Stimulated activated CD8-positive, alpha-beta memory T cell treated with anti-CD3 and anti-CD28 coated beads, Interleukin-7, amount 100 ng/mL, for 1 hour (primary cell): ENCODE measurements at regions not wholly inside any gene's neighbourhood (a gene's known extent, or its start where the extent isn't known, plus 50 kb on each side); places are given as distances from the start of the nearest gene placed in this dataset.
A peak's percentile ranks its signal among the peaks of the same experiment; 100 is the strongest.

ENCODE experiments used
- DNase-seq, 2 donors: peaks; one replicate each; pipeline ENCODE4 v3.0.0-alpha.2; 2020; ENCODE audit warnings: low read depth in 2 of 2

DNA sequence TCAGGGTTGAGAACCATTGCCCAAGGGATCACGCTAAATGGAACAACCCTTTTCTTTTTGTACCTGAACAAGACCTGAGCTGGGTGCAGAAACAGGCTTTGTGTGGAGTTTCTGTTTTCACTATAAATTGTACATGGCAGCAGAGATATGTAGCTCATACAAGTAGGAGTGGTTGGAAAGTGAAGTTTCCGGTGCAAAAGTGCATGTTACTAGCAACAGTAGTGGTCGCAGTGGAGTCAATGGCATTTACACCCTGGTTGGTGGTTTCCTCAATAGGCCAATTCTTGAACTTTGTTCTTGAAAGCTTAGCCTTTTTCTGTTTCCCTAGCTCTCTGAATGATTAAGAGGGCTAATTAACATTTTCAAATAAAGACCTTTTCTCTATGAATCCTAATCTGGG is 170.7 kb downstream of the NEBL start:
- peak in 1 of 2 donors; percentile 0 for DNase-seq

DNA sequence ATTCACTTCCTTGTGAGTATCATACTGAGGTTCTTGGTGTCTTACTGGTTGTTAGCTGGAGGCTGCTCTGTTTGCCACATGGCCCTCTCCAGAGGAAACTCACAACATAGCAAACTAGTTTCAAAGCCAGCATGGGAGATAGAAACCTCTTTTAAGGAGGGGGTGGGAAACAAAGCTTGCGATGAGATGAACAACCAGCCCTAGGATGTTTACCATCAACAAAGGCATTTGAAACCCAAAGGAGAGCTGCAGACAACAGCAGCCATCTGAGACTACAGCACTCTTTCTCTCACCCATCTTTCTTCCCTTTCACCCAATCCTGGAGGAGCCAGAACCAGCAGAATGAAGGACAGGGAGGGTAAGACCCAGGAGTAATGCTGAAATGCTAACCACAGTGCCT is 182.1 kb downstream of the NEBL start:
- no peak for DNase-seq

DNA sequence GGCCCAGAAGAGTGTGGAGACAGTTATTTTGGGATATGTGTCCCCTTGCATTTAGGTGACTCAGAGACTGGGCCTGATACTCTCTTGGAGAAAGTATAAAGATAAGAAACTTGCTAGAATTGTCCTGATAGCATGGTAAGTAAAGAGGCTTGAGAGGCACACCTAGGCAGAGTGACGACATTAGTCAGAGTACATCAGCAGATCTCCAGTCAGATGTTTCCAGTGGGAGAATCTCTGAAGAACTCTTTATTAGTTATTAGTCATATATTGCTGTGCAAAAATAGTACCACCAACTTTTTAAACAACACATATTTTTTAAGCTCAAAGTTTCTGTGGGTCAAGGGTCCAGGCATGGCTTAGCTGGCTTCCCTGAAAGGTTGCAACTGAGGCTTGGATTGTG is 182.6 kb downstream of the NEBL start:
- no peak for DNase-seq

DNA sequence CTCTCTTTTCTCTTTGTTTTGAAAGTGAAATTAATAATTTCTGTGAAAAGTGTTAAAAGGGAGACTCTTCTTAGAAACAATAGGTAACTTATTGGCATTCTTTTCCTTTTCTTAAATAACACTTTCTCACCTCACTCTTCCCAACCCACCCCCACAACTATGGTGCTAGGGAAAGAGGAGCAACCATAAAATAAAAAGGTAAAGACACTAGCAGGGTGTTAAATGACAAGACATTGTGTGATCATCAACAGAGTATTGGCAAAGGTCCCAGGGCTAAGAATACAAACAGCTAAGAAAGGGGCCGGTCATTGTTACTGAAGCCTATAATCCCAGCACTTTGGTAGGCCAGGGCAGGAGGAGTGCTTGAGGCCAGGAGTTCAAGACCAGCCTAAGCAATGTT is 183.7 kb downstream of the NEBL start:
- DNase-seq: no peak

DNA sequence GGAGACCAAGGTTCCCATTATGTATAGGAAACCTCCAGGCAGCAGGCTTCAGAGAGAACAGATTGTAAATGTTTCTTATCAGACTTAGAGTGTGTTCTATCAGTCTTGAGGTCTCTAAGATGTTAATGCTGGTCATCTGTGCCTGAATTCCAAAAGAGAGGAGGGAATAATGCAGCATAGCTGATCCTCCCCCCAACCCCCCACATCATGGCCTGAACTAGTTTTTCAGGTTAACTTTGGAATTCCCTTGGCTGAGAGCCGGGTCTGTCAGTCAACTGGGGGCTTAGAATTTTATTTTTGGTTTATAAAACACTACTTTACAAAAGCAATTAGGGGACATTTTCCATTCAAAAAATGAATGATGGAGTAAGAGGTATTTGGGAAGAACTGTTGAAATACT is 184.3 kb downstream of the NEBL start:
- DNase-seq: no peak

DNA sequence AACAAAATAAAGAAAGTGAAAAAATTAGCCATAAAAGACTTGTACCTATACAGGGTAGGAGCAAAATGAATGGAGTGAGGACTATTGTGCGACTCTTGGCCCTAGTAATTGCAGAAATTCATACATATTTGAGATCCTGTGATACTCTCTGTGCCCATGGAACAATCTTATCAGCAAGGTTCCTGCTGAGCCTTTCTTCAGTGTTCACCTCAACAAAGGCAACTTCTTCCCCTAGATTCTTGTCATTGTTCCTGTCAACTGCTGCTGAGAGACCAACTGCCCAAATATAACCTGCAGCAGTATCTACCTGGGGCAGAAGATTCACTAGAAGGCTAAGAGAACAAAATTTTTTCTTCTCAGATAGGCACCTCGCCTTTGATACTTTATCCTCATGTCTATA is 187.4 kb downstream of the NEBL start:
- no peak for DNase-seq

DNA sequence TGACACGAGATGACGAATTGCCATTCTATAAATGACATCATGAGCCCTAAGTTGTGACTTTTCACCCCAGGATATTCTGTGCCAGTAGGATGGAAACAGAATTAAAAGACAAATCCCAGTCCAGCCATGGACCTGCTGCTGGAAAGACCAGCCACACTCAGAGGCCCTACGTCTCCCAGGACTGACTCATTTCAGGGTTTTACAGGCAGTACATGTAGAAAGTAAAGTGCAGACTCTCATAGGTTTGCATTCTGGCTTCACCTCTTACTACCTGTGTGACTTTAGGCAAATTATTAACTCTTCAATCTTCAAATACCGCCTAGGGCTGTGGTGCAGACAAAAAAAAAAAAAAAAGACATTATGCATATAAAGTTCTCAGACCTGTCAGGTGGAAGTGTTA is 188.8 kb downstream of the NEBL start:
- DNase-seq: no peak

DNA sequence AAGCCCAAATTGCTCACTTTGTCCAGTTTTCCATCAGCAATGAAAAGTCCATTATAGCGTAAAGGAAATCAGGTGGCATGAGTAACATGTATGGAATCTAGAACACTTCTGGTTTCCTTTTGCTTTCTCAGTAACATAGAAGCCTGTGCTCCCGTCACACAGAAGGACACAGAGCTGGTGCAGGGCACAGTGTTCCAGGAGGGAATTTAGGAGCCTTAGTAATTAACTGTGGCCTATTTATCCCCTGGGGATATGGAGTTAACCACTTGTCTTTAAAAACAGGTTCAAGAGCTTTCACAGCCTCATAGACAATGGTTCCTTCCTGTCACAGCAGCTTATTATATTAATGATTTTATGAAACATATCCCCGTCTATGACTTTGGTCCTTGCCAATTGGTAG is 189.9 kb downstream of the NEBL start:
- DNase-seq: no peak

DNA sequence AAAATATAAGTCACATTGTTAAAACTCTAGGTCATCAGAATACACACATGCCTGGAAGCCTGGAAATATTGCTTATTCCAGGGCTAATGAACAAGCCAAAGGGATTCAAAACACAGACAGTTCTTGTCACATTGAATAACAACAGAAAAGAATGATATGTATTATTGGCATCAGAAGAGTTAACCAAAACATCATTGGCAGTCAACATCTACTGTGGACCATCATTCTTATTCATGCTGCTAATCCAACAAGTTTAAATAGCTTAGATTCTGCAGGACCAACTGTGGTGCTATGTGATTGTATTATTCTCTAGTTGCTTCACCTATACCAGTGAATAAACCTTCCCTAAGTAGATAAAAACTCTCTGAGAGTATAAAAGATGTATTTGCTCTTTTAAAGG is 198.3 kb downstream of the NEBL start:
- no peak for DNase-seq

DNA sequence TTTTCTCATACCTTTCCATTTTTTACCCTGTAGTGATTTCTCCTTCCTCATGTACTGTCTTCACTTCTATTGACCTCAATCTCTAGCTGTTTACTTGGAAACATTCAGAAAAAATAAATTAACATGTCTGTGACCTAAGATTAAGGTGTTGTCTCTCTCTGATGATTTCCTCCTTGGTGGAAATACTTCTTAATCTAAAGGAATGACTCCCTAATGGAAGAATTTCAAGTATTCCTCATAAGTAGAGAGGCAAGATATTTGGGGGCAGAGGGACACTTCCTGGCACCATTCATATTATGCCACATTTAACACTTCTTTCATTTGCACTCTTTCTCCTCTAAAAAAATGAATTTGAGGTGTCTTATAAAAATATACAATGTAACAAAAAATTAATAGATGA is 202.8 kb downstream of the NEBL start:
- no peak for DNase-seq

DNA sequence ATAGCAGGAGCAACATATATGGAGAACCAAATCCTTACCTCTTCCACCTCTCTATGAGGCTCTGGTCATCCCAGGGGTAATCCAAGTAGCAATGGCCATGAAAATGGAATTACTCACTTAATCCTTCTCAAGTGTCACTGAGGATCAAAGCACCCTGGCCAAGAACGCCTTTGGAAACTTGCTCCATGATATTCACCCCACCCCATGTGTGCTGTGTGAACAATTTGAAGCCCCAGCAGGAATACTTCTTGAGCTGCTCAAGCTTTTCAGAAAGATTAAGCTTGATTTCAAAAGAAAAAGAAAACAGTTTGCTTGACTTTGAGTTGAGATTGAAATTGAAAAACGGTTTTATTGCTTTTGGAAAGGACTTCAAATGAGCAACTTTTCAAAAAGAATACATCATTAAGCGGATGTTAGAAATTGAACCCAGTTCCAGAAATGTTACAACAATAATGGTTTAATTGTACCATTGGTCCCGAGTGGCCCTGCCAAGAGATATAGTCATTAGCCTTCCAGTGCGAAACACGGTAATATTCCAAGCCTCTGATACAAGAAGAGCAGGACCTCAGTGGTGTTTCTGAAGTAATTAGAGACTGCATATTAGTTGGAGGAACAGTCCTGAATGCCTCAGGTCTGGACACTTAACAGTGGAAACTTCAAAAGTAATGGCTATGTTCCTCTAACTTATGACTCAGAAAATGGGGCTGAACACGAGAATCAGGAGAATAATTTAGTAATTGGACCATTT is 208.1 kb downstream of the NEBL start:
- no peak for DNase-seq

DNA sequence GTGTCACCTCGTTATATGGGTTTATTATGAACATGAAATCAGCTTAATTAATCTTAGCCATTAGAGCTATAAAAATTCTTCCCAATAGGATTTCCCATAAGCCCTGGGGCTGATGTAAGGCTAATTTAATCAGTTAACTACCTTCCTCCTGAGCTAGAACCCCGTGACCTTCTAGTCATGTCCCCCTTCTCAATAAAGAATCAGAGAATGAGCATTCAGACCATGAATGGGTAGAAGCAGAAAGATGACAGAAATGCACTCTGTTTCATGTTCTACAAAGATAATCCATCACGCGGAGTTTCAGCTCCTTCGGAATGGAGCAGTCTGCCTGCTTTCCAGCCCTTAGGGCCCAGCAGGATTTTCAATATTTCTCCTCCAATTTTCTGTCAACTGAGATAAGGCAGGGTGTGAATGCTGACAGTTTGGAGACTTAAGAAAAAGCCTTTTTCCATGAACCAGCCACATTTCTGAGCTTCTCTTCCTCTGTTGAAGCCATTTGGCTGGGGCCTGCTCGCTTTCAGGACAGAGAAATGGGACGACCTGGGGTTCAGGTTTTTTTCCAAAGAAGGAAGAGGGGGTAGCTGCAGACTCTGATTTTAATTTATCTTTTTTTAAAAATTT is 211.0 kb downstream of the NEBL start:
- DNase-seq: no peak

DNA sequence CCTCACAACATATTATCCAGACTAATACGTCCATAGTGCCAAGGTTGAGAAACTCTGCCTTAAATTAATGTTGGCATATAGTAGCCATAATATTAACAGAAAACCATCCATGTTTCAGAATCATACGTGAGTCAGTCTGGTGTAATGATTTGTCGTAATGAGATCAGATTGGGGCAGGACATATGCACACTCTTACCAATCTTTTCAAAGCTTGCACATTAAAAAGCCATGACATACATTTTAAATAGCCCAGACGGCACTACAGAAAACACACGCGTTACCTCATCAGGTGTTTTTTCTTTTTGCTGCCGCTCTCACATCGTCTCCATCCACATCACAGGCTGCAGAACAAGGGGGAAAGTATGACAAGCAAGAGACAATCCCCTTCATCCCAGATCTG is 211.6 kb downstream of the NEBL start:
- DNase-seq: no peak

DNA sequence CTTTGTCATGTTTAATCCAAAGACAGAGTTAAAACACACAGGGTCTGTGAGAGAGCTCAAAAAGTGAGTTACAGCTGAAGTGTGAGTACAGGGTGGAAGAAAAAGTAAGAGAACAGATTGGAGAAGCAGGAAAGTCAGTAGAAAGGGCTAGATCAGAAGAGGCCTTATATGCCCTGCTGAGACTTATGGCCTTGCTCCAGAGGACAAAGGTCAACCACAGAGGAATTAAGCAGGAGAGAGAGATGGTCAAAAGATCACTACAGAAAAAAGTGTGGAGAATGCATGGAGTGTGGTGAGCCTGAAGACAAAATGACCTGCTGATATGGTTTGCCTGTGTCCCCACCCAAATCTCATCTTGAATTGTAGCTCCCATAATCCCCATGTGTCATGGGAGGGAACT is 213.8 kb downstream of the NEBL start:
- DNase-seq: no peak

DNA sequence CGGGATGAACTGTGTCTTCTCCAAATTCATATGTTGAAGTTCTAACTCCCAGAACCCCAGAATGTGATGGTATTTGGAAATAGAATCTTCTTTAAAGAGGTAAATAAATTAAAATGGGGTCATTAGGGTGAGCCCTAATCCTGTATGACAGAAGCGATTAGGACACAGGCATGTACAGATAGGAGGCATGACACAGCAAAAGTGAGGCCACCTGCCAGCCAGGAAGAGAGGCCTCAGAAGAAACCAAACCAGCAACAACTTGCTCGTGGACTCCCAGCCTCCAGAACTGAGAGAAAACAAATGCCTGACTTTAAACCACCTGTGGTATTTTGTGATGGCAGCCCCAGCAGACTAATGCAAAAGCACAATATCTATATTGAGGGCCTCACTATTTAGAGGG is 214.3 kb downstream of the NEBL start:
- no peak for DNase-seq

DNA sequence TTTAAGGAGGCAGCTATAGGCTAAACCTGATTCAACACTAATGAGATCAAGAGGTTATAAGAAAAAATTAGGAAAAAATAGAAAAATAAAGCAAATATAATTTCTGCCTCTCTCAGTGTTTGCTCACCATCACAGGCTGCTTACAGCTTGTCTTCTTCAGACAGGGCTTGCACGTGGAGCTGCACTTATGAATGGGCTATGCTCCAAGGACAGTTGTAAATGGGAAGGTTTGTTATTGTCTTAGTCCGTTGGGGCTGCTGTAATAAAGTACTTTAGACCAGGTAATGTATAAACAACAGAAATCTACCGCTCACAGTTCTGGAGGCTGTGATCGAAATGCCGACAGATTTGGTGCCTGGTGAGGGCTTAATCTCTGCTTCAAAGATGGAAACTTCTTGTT is 219.8 kb downstream of the NEBL start:
- DNase-seq: no peak

DNA sequence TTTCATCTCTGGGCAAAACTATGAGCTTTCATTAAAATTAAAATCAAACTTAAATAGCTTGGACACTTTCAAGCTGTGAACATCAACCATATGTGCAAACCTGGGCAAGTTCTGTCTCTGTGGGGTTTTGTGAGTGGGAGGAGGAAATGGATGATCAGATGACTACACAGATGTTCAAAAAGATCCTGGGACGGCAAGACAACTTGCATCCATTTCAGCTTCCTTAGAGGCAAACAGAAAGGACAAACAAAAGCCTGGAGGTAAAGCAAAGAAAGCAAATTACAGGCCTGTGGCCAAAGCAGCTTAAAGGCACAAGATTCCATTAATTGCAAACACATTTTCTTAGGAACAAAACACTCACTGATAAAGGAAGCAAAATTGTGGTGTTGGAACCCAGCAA is 222.2 kb downstream of the NEBL start:
- DNase-seq: no peak

DNA sequence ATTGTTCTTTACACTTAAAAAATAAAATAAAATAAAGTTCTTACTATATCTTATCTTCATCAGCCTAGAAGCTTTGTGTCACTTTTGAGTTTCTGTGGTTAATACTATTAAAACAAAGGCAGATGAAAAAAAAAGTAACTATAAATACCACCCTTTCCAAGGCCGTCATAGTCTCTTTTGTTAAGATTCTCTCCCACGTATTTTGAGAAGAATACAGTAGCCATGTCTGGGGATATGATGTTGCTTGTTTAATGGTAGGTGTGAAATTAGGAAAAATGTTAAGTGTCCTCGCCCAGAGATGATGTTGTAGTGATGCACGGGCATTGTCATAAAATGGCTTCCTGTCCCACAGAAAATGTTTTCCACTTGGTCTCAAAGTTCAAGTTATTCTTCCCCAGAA is 223.9 kb downstream of the NEBL start:
- no peak for DNase-seq

DNA sequence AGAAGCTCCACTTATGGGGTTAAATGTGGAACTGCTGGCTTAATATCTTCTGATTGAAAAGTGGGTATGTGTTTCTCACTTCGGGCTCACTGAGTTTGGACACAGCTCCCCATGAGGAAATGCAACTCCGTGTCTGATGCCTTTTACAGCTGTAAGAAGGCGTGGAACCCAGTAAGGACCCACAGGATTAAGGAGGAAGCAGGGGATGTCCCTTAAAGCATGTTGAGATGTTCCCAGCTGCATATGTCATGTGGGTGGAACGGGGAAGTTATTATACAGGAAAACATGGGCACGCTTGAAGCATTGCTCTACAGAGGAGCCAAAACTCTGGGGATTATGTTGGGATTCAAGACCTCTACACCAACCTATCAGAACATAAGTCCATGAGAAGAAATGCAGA is 224.4 kb downstream of the NEBL start:
- DNase-seq: no peak

DNA sequence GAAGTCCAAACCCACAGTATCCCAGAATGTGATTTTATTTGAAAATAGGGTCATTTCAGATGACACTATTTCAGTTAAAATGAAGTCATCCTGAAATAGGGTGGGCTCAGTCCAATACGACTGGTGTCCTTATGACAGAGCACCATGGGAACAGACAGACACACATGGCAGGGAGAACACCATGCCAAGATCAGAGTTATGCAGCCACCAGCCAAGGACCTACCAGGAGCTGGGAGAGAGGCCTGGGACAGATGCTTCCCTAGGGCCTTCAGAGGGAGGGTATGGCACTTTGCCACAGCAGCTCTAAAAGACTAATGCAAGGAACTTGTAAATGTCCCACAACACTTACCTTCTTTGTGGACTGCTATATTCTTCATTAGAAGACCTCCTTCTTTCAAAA is 226.5 kb downstream of the NEBL start:
- no peak for DNase-seq

DNA sequence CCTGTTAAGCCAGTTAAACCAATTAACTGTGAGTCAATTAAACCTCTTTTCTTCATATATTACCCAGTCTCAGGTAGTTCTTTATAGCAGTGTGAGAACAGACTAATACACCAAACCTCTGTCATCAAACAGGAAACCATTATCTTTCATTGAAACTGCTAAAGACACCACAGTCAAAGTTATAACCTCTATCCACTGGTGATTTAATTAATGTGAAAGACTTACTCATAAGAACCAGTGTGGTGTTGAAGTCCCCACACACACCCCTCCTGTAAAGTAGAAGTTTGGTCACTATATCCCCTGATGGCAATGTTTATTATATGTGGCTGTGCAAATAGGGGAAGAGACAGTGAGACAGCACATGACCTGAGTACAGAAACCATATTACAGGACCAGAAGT is 228.1 kb downstream of the NEBL start:
- DNase-seq: no peak

DNA sequence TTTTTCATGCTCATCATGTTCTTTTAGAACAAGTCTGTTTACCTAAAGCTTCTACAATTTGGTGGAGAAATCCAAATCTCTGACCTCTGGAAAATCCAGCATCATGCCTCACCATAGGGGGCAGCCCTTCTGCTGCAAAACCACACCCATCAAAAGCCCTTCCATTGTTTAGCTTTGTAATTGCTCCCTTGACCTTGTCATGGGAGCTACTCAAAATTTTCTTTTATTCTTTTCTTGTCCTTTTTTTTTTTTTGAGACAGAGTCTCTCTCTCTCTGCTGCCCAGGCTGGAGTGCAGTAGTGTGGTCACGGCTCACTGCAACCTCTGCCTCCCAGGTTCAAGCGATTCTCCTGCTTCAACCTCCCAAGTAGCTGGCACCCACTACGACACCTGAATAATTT is 234.4 kb downstream of the NEBL start:
- DNase-seq: no peak

DNA sequence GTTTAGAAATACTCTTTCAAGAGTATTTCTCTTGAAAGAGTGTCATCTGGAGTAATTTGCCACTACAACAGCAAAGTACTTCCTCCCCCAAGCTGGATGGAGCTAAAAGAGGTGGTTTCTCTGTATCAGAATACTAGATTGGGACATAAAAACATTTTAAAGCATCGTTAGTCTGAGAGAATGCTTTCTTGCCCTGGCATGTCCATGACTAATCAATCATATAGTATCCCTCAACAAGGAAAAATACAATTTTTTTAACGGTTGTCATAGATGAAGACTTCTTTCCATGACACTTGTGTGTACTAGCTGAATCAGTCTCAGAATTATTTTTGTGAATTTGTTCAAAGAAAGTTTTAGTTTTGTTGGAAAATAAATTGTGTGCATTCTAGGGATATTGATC is 237.9 kb downstream of the NEBL start:
- DNase-seq: no peak

DNA sequence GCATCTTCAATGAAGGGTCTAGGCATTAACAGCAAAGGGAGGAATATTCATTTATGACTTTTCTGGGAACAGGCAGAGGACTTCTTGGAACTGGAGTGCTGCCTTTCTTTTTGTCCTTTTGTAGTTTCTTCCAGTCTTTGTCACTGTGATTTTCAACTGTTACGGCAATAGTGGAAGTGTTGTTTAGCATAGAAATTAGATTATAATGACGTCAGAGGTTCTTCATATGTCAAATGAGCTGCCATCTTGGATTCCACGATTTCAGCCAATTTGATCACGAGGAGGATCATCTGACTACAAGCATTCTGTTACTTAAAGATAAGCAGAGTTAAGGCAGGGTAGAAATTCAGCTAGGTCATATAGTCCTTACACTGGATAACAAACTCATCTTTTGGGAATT is 239.0 kb downstream of the NEBL start:
- DNase-seq: no peak
